ENCODE measurements at regions not wholly inside any gene's neighbourhood (a gene's known extent, or its start where the extent isn't known, plus 50 kb on each side); places are given as distances from the start of the nearest gene placed in this dataset.
A peak's percentile ranks its signal among the peaks of the same experiment; 100 is the strongest.

DNA sequence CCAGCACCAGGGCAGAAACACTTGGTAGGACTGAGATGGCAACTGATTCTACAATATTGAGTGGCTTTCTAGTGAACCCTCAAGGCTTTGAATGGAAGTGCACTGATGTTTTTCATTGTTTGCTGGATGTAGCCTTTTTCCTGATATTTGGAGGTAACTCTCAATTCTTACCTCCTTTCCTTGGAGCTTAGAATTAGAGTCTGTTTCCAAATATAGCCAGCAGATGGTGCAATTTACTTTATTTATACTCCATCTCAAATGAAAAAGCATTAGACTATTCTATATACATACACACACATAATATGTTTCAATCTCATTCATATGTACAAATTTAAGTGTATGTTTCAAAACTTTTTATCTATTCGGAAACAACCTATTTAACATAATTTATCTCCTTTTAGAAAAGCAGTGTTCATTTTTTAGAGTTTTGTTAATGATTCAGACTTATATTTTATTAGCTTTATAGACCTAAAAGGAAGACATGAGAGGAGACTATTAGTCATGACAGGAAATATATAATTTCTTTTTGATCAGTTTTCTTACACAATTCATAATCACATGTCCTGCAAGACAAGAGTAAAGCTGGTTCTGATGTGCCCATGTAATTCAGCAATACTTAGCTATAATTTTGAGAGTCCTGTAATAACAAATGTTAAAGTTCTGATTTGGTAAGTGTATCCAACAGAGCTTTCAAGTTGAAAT is 124.8 kb downstream of the NUP35 start:
- Mint-ChIP-seq H3K36me3 (ENCODE audit: low read depth) (no peaks in the 10 kb centered on the region), H3K27ac (no peak overlapping the region), H3K27me3 (ENCODE audit: insufficient read depth, low read depth, poor library complexity) (peaks cover 2% of the 10 kb centered on the region), H3K4me1 (peaks cover 8% of the 10 kb centered on the region), H3K9me3 (no peaks in the 10 kb centered on the region), H3K4me3 (no peak overlapping the region)
- DNase-seq (ENCODE audit: low spot score) (peak; percentile 67), ATAC-seq (no peak)
- Histone ChIP-seq H3K4me1 (ENCODE audit: insufficient read depth) (no peaks in the 10 kb centered on the region), H3K36me3 (ENCODE audit: insufficient read depth) (no peaks in the 10 kb centered on the region), H3K79me2 (replicated peaks; ENCODE audit: insufficient read depth) (no peaks in the 10 kb centered on the region), H3K9me2 (ENCODE audit: insufficient read depth) (no peaks in the 10 kb centered on the region), H3K27me3 (ENCODE audit: insufficient read depth) (no peaks in the 10 kb centered on the region), H3K4me2 (no peak overlapping the region), H3K4me3 (no peak overlapping the region), H3F3A (replicated peaks; ENCODE audit: low read depth) (no peaks in the 10 kb centered on the region), H2AFZ (no peak overlapping the region), H4K20me1 (replicated peaks; ENCODE audit: insufficient read depth) (no peaks in the 10 kb centered on the region), H3K27ac (ENCODE audit: low read depth) (no peak overlapping the region)
- TF ChIP-seq, protein P1, sequence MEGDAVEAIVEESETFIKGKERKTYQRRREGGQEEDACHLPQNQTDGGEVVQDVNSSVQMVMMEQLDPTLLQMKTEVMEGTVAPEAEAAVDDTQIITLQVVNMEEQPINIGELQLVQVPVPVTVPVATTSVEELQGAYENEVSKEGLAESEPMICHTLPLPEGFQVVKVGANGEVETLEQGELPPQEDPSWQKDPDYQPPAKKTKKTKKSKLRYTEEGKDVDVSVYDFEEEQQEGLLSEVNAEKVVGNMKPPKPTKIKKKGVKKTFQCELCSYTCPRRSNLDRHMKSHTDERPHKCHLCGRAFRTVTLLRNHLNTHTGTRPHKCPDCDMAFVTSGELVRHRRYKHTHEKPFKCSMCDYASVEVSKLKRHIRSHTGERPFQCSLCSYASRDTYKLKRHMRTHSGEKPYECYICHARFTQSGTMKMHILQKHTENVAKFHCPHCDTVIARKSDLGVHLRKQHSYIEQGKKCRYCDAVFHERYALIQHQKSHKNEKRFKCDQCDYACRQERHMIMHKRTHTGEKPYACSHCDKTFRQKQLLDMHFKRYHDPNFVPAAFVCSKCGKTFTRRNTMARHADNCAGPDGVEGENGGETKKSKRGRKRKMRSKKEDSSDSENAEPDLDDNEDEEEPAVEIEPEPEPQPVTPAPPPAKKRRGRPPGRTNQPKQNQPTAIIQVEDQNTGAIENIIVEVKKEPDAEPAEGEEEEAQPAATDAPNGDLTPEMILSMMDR (conservative IDR thresholded peaks at IDR 0.05; ENCODE audit: low read depth in 2 of 2): peak; percentile 57 to 84
- no peak for TF ChIP-seq ZNF331 (CRISPR knock-in tag; IDR thresholded peaks at IDR 0.05; ENCODE audit: low read depth)

DNA sequence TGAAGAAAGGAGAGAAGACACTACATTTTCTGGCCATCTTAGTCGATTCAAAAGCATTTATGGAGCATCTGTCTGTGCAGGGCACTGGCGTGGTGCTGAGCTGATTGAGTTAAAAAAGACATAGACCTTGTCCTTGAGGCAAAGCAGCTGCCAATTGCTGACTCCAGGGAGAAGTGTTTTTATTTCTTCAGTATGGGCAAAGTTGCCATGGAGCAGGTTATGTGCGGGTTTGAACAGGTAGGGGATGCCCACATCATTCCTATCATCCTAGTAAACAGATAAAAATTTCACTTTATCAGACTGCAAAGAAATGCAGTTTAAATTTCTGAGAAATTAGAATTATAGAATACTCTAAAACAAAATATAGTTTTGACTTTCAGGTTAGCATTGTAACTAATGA is 125.8 kb downstream of the NUP35 start:
- no peaks in the 10 kb centered on the region for H3K9me2 ChIP-seq (ENCODE audit: insufficient read depth)
- no peak overlapping the region for H3K27ac Mint-ChIP-seq

DNA sequence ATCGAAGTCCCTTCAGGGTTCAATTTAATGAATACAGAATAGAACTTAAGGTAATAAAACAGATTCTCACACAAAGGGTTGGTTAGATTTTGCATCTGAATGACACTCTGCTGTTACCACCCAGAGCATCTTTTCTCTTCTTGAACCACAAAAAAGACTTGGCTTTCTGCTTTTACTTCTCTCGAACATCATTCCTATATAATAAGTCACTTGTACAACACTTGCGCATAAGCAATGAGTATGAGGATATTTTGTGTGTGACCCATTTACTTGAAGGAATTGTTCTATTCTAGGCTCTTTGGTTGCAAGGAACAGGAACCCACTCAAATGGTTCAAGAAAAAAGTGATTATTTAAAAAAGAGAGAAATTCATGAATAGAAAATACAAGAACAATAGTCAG is 126.2 kb downstream of the NUP35 start:
- no peak for ATAC-seq
- no peaks in the 10 kb centered on the region for H3K79me2 ChIP-seq (replicated peaks; ENCODE audit: insufficient read depth)
- no peak for DNase-seq (ENCODE audit: low spot score)
- TF ChIP-seq, protein P2, sequence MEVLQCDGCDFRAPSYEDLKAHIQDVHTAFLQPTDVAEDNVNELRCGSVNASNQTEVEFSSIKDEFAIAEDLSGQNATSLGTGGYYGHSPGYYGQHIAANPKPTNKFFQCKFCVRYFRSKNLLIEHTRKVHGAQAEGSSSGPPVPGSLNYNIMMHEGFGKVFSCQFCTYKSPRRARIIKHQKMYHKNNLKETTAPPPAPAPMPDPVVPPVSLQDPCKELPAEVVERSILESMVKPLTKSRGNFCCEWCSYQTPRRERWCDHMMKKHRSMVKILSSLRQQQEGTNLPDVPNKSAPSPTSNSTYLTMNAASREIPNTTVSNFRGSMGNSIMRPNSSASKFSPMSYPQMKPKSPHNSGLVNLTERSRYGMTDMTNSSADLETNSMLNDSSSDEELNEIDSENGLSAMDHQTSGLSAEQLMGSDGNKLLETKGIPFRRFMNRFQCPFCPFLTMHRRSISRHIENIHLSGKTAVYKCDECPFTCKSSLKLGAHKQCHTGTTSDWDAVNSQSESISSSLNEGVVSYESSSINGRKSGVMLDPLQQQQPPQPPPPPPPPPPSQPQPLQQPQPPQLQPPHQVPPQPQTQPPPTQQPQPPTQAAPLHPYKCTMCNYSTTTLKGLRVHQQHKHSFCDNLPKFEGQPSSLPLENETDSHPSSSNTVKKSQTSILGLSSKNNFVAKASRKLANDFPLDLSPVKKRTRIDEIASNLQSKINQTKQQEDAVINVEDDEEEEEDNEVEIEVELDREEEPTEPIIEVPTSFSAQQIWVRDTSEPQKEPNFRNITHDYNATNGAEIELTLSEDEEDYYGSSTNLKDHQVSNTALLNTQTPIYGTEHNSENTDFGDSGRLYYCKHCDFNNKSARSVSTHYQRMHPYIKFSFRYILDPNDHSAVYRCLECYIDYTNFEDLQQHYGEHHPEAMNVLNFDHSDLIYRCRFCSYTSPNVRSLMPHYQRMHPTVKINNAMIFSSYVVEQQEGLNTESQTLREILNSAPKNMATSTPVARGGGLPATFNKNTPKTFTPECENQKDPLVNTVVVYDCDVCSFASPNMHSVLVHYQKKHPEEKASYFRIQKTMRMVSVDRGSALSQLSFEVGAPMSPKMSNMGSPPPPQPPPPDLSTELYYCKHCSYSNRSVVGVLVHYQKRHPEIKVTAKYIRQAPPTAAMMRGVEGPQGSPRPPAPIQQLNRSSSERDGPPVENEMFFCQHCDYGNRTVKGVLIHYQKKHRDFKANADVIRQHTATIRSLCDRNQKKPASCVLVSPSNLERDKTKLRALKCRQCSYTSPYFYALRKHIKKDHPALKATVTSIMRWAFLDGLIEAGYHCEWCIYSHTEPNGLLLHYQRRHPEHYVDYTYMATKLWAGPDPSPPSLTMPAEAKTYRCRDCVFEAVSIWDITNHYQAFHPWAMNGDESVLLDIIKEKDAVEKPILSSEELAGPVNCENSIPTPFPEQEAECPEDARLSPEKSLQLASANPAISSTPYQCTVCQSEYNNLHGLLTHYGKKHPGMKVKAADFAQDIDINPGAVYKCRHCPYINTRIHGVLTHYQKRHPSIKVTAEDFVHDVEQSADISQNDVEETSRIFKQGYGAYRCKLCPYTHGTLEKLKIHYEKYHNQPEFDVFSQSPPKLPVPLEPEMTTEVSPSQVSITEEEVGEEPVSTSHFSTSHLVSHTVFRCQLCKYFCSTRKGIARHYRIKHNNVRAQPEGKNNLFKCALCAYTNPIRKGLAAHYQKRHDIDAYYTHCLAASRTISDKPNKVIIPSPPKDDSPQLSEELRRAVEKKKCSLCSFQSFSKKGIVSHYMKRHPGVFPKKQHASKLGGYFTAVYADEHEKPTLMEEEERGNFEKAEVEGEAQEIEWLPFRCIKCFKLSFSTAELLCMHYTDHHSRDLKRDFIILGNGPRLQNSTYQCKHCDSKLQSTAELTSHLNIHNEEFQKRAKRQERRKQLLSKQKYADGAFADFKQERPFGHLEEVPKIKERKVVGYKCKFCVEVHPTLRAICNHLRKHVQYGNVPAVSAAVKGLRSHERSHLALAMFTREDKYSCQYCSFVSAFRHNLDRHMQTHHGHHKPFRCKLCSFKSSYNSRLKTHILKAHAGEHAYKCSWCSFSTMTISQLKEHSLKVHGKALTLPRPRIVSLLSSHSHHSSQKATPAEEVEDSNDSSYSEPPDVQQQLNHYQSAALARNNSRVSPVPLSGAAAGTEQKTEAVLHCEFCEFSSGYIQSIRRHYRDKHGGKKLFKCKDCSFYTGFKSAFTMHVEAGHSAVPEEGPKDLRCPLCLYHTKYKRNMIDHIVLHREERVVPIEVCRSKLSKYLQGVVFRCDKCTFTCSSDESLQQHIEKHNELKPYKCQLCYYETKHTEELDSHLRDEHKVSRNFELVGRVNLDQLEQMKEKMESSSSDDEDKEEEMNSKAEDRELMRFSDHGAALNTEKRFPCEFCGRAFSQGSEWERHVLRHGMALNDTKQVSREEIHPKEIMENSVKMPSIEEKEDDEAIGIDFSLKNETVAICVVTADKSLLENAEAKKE (CRISPR knock-in tag; IDR thresholded peaks at IDR 0.05): no peak

More for the DNA sequence above, 125.8 kb downstream of the NUP35 start:
- Histone ChIP-seq H3K4me3 (no peak overlapping the region), H3K27me3 (ENCODE audit: insufficient read depth) (no peaks in the 10 kb centered on the region), H3K36me3 (ENCODE audit: insufficient read depth) (no peaks in the 10 kb centered on the region), H2AFZ (no peak overlapping the region), H3K27ac (ENCODE audit: low read depth) (no peak overlapping the region), H3K4me1 (ENCODE audit: insufficient read depth) (no peaks in the 10 kb centered on the region), H3K79me2 (replicated peaks; ENCODE audit: insufficient read depth) (no peaks in the 10 kb centered on the region), H3K4me2 (no peak overlapping the region), H4K20me1 (replicated peaks; ENCODE audit: insufficient read depth) (no peaks in the 10 kb centered on the region), H3F3A (replicated peaks; ENCODE audit: low read depth) (no peaks in the 10 kb centered on the region)
- Mint-ChIP-seq H3K4me3 (no peak overlapping the region), H3K36me3 (ENCODE audit: low read depth) (no peaks in the 10 kb centered on the region), H3K9me3 (no peaks in the 10 kb centered on the region), H3K4me1 (peaks cover 3% of the 10 kb centered on the region; the same call in 1 of the 3 replicates), H3K27me3 (ENCODE audit: insufficient read depth, low read depth, poor library complexity) (peaks cover 2% of the 10 kb centered on the region)
- no peak for ATAC-seq
- DNase-seq (ENCODE audit: low spot score): no peak
- TF ChIP-seq, protein P1 (conservative IDR thresholded peaks at IDR 0.05; ENCODE audit: low read depth in 2 of 2): no peak

More for the DNA sequence above, 126.2 kb downstream of the NUP35 start:
- Histone ChIP-seq H3K36me3 (ENCODE audit: insufficient read depth) (no peaks in the 10 kb centered on the region), H3F3A (replicated peaks; ENCODE audit: low read depth) (no peaks in the 10 kb centered on the region), H3K27me3 (ENCODE audit: insufficient read depth) (no peaks in the 10 kb centered on the region), H3K27ac (ENCODE audit: low read depth) (no peak overlapping the region), H2AFZ (no peak overlapping the region), H4K20me1 (replicated peaks; ENCODE audit: insufficient read depth) (no peaks in the 10 kb centered on the region), H3K9me2 (ENCODE audit: insufficient read depth) (no peaks in the 10 kb centered on the region), H3K4me1 (ENCODE audit: insufficient read depth) (no peaks in the 10 kb centered on the region), H3K4me3 (no peak overlapping the region), H3K4me2 (no peak overlapping the region)
- no peaks in the 10 kb centered on the region for H3K36me3 Mint-ChIP-seq (ENCODE audit: low read depth)
- H3K27me3 Mint-ChIP-seq (ENCODE audit: insufficient read depth, low read depth, poor library complexity): peaks cover 2% of the 10 kb centered on the region
- no peak overlapping the region for H3K4me3 Mint-ChIP-seq
- peaks cover 3% of the 10 kb centered on the region; the same call in 1 of the 3 replicates for H3K4me1 Mint-ChIP-seq
- H3K9me3 Mint-ChIP-seq: no peaks in the 10 kb centered on the region
- no peak overlapping the region for H3K27ac Mint-ChIP-seq

Measured in GM23338 (cell line).